K562 (cell line): ENCODE measurements at regions not wholly inside any gene's neighbourhood (a gene's known extent, or its start where the extent isn't known, plus 50 kb on each side); places are given as distances from the start of the nearest gene placed in this dataset.

Experiments
- ATAC-seq: fragments of 200-7000 bp; cut with Tn5 transposase; 3 replicates; pipeline ENCODE4 v1.9.1; 2020; ENCODE audit warnings: moderate library complexity
- BruUV-seq: library from RNA; stranded (reverse); fragments of 400-500 nt; replicated peaks from 2 replicates; lab custom pipeline; 2021; lab: Mats Ljungman, UMichigan
- CTCF ChIA-PET: fragments of 300-600 bp; formaldehyde crosslinking; extraction: SDS; loops from one replicate; lab custom pipeline; 2021; ENCODE audit warnings: low intra/inter-chr PET ratio; lab: Yijun Ruan, JAX
- POLR2A ChIA-PET: fragments of 300-600, 350-650 bp; sonication (Branson Sonifier 250); formaldehyde crosslinking; extraction: SDS; loops from one replicate; lab custom pipeline; 2021; ENCODE audit warnings: antibody characterized with exemption, inconsistent platforms; lab: Yijun Ruan, JAX
- DNase-seq, 4 experiments: peaks; one replicate each; pipeline versions ENCODE4 v3.0.0 to v3.0.0-alpha.2; 2011 to 2018; ENCODE audit warnings: low spot score in 3 of 4, mixed read lengths in 3 of 4; ENCODE audit errors: extremely low read depth in 1 of 4
- FAIRE-seq: peaks from 2 replicates; lab custom pipeline; 2011; peaks lifted over from hg19 to GRCh38; lab: Jason Lieb, UNC
- H2AFZ ChIP-seq: 2 replicates; pipeline ENCODE4 v1.6.0; 2011; ENCODE audit warnings: low read depth, low read length, control low read depth, inconsistent platforms
- H3K27ac ChIP-seq: fragments of 200-600 bp; 3 replicates; pipeline ENCODE4 v1.8.0; 2011; ENCODE audit warnings: low read depth, mild to moderate bottlenecking, control low read depth, inconsistent platforms, low read length, moderate library complexity, mixed read lengths; ENCODE audit errors: extremely low read depth
- H3K27me3 ChIP-seq, 2 experiments: fragments of 300-600 bp in 1 of 2; 2 replicates in 1 of 2; 3 replicates in 1 of 2; pipeline versions ENCODE4 v1.6.0 to v1.8.0; 2011; ENCODE audit warnings: inconsistent platforms in 2 of 2, low read length in 2 of 2, mild to moderate bottlenecking in 1 of 2, mixed read lengths in 1 of 2, moderate library complexity in 1 of 2; ENCODE audit not compliant: control insufficient read depth in 2 of 2, insufficient read depth in 2 of 2
- H3K36me3 ChIP-seq: fragments of 300-600 bp; 3 replicates; pipeline ENCODE4 v1.8.0; 2011; ENCODE audit warnings: mild to moderate bottlenecking, low read length, inconsistent platforms; ENCODE audit not compliant: control insufficient read depth, insufficient read depth
- H3K4me1 ChIP-seq, 2 experiments: fragments of 200-600 bp in 1 of 2; replicated peaks in 1 of 2; 2 replicates in 1 of 2; 3 replicates in 1 of 2; pipeline versions ENCODE4 v1.5.1 to v1.8.0; 2011; ENCODE audit warnings: inconsistent platforms in 2 of 2, low read length in 2 of 2, mild to moderate bottlenecking in 1 of 2, mixed read lengths in 1 of 2, moderate library complexity in 1 of 2; ENCODE audit not compliant: control insufficient read depth in 2 of 2, insufficient read depth in 2 of 2
- H3K4me2 ChIP-seq: 2 replicates; pipeline ENCODE4 v1.6.1; 2011; ENCODE audit warnings: low read length, control low read depth, inconsistent platforms, mixed read lengths; ENCODE audit not compliant: insufficient read depth
- H3K4me3 ChIP-seq: fragments of 200-600 bp; sonication (generic), shearing (Covaris generic); 2 replicates; pipeline ENCODE4 v1.5.1; 2016; ENCODE audit warnings: control low read depth, inconsistent platforms
- H3K79me2 ChIP-seq: fragments of 200-600 bp; 3 replicates; pipeline ENCODE4 v1.8.0; 2011; ENCODE audit warnings: low read length, inconsistent platforms; ENCODE audit not compliant: control insufficient read depth, insufficient read depth
- H3K9ac ChIP-seq, 2 experiments: 2 replicates each; pipeline versions ENCODE4 v1.6.0 to v1.6.1; 2011; ENCODE audit warnings: low read depth in 2 of 2, low read length in 2 of 2, control low read depth in 1 of 2, inconsistent platforms in 1 of 2, mild to moderate bottlenecking in 1 of 2, mixed read lengths in 1 of 2; ENCODE audit not compliant: insufficient read depth in 1 of 2
- H3K9me1 ChIP-seq: one replicate; pipeline ENCODE4 v1.6.0; 2011; ENCODE audit warnings: inconsistent platforms, mild to moderate bottlenecking, low read length, moderate library complexity; ENCODE audit not compliant: control insufficient read depth, insufficient read depth
- H3K9me3 ChIP-seq: replicated peaks from 2 replicates; pipeline ENCODE4 v1.5.1; 2011; ENCODE audit warnings: low read depth, low read length, inconsistent platforms; ENCODE audit not compliant: control insufficient read depth, insufficient read depth
- H4K20me1 ChIP-seq: replicated peaks from 2 replicates; pipeline ENCODE4 v1.6.1; 2011; ENCODE audit warnings: low read length, inconsistent platforms, mixed read lengths; ENCODE audit not compliant: control insufficient read depth, insufficient read depth
- CBX1 ChIP-seq: sonication (generic); IDR thresholded peaks from 2 replicates; pipeline ENCODE4 v1.6.1; 2016; ENCODE audit warnings: antibody characterized with exemption, low read depth, mild to moderate bottlenecking
- CEBPG ChIP-seq, 3 experiments: fragments of 200-800 bp in 1 of 3; sonication (Bioruptor generic) in 1 of 3; sonication (generic) in 1 of 3; formaldehyde crosslinking in 1 of 3; IDR thresholded peaks in 2 of 3; conservative IDR thresholded peaks in 1 of 3; 2 replicates each; pipeline versions ENCODE4 v1.6.1 to v1.8.0; 2016 to 2022; ENCODE audit warnings: missing compliant biosample characterization in 2 of 3, missing genetic modification characterization in 2 of 3, mild to moderate bottlenecking in 1 of 3, missing genetic modification reagents in 1 of 3
- ETV6 ChIP-seq, 3 experiments: fragments of 150-350 bp in 1 of 3; sonication (generic) in 1 of 3; formaldehyde crosslinking in 1 of 3; IDR thresholded peaks; 2 replicates each; pipeline versions ENCODE4 v1.6.1 to v1.8.0; 2014 to 2022; ENCODE audit warnings: borderline replicate concordance in 2 of 3, low read depth in 2 of 3, antibody characterized with exemption in 1 of 3, low read length in 1 of 3, mild to moderate bottlenecking in 1 of 3, missing genetic modification reagents in 1 of 3
- HNRNPK ChIP-seq: fragments of 200-400 bp; formaldehyde crosslinking; IDR thresholded peaks from one replicate; pipeline ENCODE4 v1.6.1; 2018; ENCODE audit warnings: mild to moderate bottlenecking, low read depth, low read length; ENCODE audit not compliant: poor library complexity, severe bottlenecking
- MEF2D ChIP-seq: conservative IDR thresholded peaks from 2 replicates; pipeline ENCODE4 v1.6.1; 2016; ENCODE audit warnings: low read depth, missing genetic modification characterization, missing compliant biosample characterization
- TFE3 ChIP-seq: fragments of 450-650 bp; formaldehyde crosslinking; IDR thresholded peaks from 2 replicates; pipeline ENCODE4 v1.4.0; 2020; ENCODE audit warnings: mild to moderate bottlenecking, mixed read lengths
- ZFPM2 ChIP-seq: fragments of 250-450 bp; sonication (Bioruptor Pico); IDR thresholded peaks from 2 replicates; pipeline ENCODE4 v1.5.1; 2022; ENCODE audit warnings: mild to moderate bottlenecking
- WGBS: fragments of 100-300 bp; shearing (Covaris generic); methylation state at CpG from one replicate; pipeline ENCODE4 v1.1.6; 2016; ENCODE audit warnings: low coverage, mixed read lengths; ENCODE audit not compliant: insufficient coverage; ENCODE audit errors: missing lambda C conversion rate; 5-methylcytosine and 5-hydroxymethylcytosine counted together
- in situ Hi-C: fragments of 300-500 bp; cut with MboI; formaldehyde crosslinking; loops from 4 replicates; pipeline ENCODE4 v1.15.0; 2018; ENCODE audit warnings: inconsistent platforms, mixed read lengths
- intact Hi-C: fragments of 100-400 bp; cut with micrococcal nuclease; formaldehyde crosslinking; loops from 2 replicates; pipeline ENCODE4 v1.14.2; 2022

DNA sequence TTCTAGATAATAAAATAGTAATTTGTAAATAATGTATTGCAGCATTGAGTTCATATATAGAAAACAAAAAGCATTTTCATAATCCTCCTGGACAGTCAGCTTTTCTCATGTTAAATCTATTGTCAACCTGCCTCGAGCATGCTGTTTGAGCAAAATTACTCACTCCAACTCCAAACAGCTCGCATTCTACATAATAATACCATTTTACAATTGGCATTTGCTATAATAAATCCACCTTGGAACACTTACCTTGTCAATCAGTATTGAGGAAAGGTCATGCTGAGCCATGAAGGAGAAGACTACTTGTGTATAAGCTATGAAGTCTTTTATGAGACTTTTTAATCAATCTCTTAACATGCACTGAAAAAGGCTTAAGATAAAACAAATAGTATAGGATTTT lies 682.6 kb downstream of the CBLN4 start:
- Histone ChIP-seq H3K27ac (no peak overlapping the region), H4K20me1 (no peaks in the 10 kb centered on the region), H3K27me3 (no peaks in the 10 kb centered on the region), H3K9ac (no peak overlapping the region), H3K4me1 (no peaks in the 10 kb centered on the region), H3K4me2 (no peak overlapping the region), H3K9me3 (no peaks in the 10 kb centered on the region)
- POLR2A ChIA-PET = no interaction called here
- no peak for ATAC-seq
- BruUV-seq = no TSS peak
- intact Hi-C loops = no loop called here
- in situ Hi-C loops = no loop called here
- TF ChIP-seq HNRNPK = no peak
- TF ChIP-seq MEF2D (tag) = no peak
- no peak for TF ChIP-seq ETV6 (IDR thresholded peaks at IDR 0.05; ENCODE audit: borderline replicate concordance in 1 of 2, low read depth in 2 of 2, low read length in 1 of 2)
- TF ChIP-seq ETV6 (CRISPR knock-in tag; IDR thresholded peaks at IDR 0.05; ENCODE audit: borderline replicate concordance) = no peak
- no peak for TF ChIP-seq ZFPM2 (CRISPR knock-in tag)
- TF ChIP-seq, all 486 proteins: peak for 0
- Histone ChIP-seq H3K9me1 (no peaks in the 10 kb centered on the region), H3K79me2 (no peaks in the 10 kb centered on the region), H3K4me3 (no peak overlapping the region), H3K36me3 (no peaks in the 10 kb centered on the region), H2AFZ (no peak overlapping the region)
- DNase-seq = no peak
- no peak for FAIRE-seq
- 0% methylated on average over 2 of the region's 2 CpGs for WGBS
- CTCF ChIA-PET = no interaction called here

DNA sequence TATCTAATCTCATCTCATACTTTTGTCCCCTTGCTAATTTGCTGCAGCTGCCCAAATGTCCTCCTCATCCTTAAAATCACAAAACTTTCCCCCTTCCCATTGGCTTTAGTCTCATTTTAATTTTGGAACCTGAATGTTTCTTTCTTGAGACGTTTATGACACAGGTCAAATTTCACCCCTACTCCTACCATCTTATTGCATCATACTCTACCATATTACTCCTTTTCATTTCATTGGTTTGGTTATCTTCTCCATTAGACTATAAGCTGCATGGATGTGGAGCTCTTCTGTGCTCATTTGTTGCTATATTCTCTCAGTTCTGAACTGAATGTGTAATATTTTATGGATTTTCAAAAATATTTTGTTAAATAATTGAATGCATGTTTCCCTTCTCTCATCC lies 688.6 kb downstream of the CBLN4 start:
- no peak for TF ChIP-seq TFE3 (CRISPR knock-in tag)
- no peak for TF ChIP-seq CEBPG (CRISPR knock-in tag; IDR thresholded peaks at IDR 0.05)
- TF ChIP-seq CEBPG (tag; conservative IDR thresholded peaks at IDR 0.05 in 1 of 2, IDR thresholded peaks at IDR 0.05 in 1 of 2) = peak in 1 of 2 experiments; percentile 58; a peak in 2 of 4 replicates
- no peak for TF ChIP-seq CBX1
- H3K36me3 ChIP-seq = no peaks in the 10 kb centered on the region
- no peak overlapping the region for H2AFZ ChIP-seq
- no peak for FAIRE-seq
- no peaks in the 10 kb centered on the region for H3K4me1 ChIP-seq
- no peaks in the 10 kb centered on the region for H3K27me3 ChIP-seq
- ChIA-PET CTCF (no interaction called here), POLR2A (no interaction called here)
- in situ Hi-C loops = no loop called here
- intact Hi-C loops = no loop called here
- no peak for ATAC-seq
- 0% methylated on average over 1 of the region's 1 CpG for WGBS
- H3K4me2 ChIP-seq = no peak overlapping the region
- no peaks in the 10 kb centered on the region for H3K79me2 ChIP-seq
- H3K4me3 ChIP-seq = no peak overlapping the region
- DNase-seq = no peak
- no peaks in the 10 kb centered on the region; the same call in 1 of the 2 replicates for H3K9me3 ChIP-seq
- BruUV-seq = no TSS peak
- H3K9me1 ChIP-seq = no peaks in the 10 kb centered on the region
- no peak overlapping the region for H3K9ac ChIP-seq
- no peaks in the 10 kb centered on the region for H4K20me1 ChIP-seq
- H3K27ac ChIP-seq = no peak overlapping the region
